ENCODE measurements at regions not wholly inside any gene's neighbourhood (a gene's known extent, or its start where the extent isn't known, plus 50 kb on each side); places are given as distances from the start of the nearest gene placed in this dataset.

- TF ChIP-seq CTCF (IDR thresholded peaks at IDR 0.05; ENCODE audit: insufficient read depth, low read length, poor library complexity, severe bottlenecking) (no peak), EZH2phosphoT487 (conservative IDR thresholded peaks at IDR 0.05; ENCODE audit: low read length) (no peak)
Observed at GRCh38 chr12:58032156-58032555, 90.8 kb downstream of the ATP23 start.
